Pancreas (tissue), 10 donors: ENCODE measurements at regions not wholly inside any gene's neighbourhood (a gene's known extent, or its start where the extent isn't known, plus 50 kb on each side); places are given as distances from the start of the nearest gene placed in this dataset.

Experiments used
- ATAC-seq, 4 donors: fragments of 200-7000 bp; cut with Tn5 transposase; one replicate each; pipeline versions ENCODE4 v1.8.0 to v1.9.1; 2020; ENCODE audit warnings: mild to moderate bottlenecking in 4 of 4, moderate library complexity in 4 of 4
- DNase-seq, 6 donors: peaks; one replicate each; pipeline ENCODE4 v3.0.0-alpha.2; 2020
- FAIRE-seq: peaks from 2 replicates; lab custom pipeline; 2012; peaks lifted over from hg19 to GRCh38; lab: Jason Lieb, UNC
- H3K27ac ChIP-seq, 4 donors: fragments of 200-600 bp; sonication (generic); 1 replicate in 3 of 4; 2 replicates in 1 of 4; pipeline versions ENCODE4 v1.5.0 to v1.8.0; 2020
- H3K27me3 ChIP-seq, 4 donors: fragments of 200-600 bp; one replicate each; pipeline ENCODE4 v1.8.0; 2021
- H3K36me3 ChIP-seq, 3 donors: fragments of 200-600 bp; sonication (generic) in 1 of 3; one replicate each; pipeline versions ENCODE4 v1.5.0 to v1.8.0; 2020 to 2021
- H3K4me1 ChIP-seq, 3 donors: fragments of 200-600 bp; one replicate each; pipeline ENCODE4 v1.8.0; 2021
- H3K4me3 ChIP-seq, 4 donors: fragments of 200-600 bp; sonication (generic) in 2 of 4; one replicate each; pipeline versions ENCODE4 v1.5.0 to v1.8.0; 2020 to 2021
- H3K9me3 ChIP-seq, 4 donors: fragments of 200-600 bp; one replicate each; pipeline ENCODE4 v1.8.0; 2021
- CTCF ChIP-seq, 4 donors: fragments of 200-600 bp; sonication (generic) in 3 of 4; IDR thresholded peaks; one replicate each; pipeline versions ENCODE4 v1.5.0 to v1.8.0; 2021; ENCODE audit warnings: antibody characterized with exemption in 4 of 4
- WGBS, 2 donors: extraction: QIAGEN DNeasy Blood & Tissue Kit; methylation state at CpG; one replicate each; pipeline ENCODE4 v1.1.7; 2013; 5-methylcytosine and 5-hydroxymethylcytosine counted together
- intact Hi-C, 3 donors: fragments of 100-400 bp; cut with DNase I; formaldehyde crosslinking; loops; one replicate each; pipeline versions ENCODE4 v1.11.1 to v1.14.2; 2022
- donor health status: healthy with polysubstance abuse.
- donor health status: DM: no; HTN: no; CAD: no; lungs with moderate emphysema.
- donor health status: DM: no; HTN: no; CAD: no.
- donor health status: control.
- donor health status: control.
- donor health status: Bipolar disorder and iron deficiency.
- donor health status: DM: yes; HTN: yes; CAD: no.
- donor health status: DM: no; HTN: no; CAD: no.
- donor health status: DM: no; HTN: no; CAD: no.
- donor health status: DM: yes; HTN: yes; CAD: no.

- Histone ChIP-seq H3K27ac (no peak overlapping the region), H3K36me3 (no peaks in the 10 kb centered on the region), H3K27me3 (no peaks in the 10 kb centered on the region), H3K4me1 (no peaks in the 10 kb centered on the region), H3K4me3 (no peak overlapping the region), H3K9me3 (no peaks in the 10 kb centered on the region)
- no peak for FAIRE-seq
- intact Hi-C loops = no loop called here
- ATAC-seq = no peak
- no peak for TF ChIP-seq CTCF (IDR thresholded peaks at IDR 0.05)
- WGBS, 2 donors = 88 to 90% methylated on average over 5 of the region's 5 CpGs
- no peak for DNase-seq
Measured at GRCh38 chr6:80435457-80435856, 329.0 kb downstream of the BCKDHB start.

- DNase-seq (no peak), ATAC-seq (no peak), FAIRE-seq (no peak)
- H3K36me3 ChIP-seq = no peaks in the 10 kb centered on the region
- WGBS, 2 donors = 72 to 79% methylated on average over 4 of the region's 4 CpGs
- H3K4me1 ChIP-seq = no peaks in the 10 kb centered on the region
- H3K9me3 ChIP-seq = no peaks in the 10 kb centered on the region
- no peak overlapping the region for H3K27ac ChIP-seq
- H3K4me3 ChIP-seq = no peak overlapping the region
- intact Hi-C loops = no loop called here
- no peak for TF ChIP-seq CTCF (IDR thresholded peaks at IDR 0.05)
- H3K27me3 ChIP-seq = no peaks in the 10 kb centered on the region
Measured at GRCh38 chr6:80434691-80435350, 328.4 kb downstream of the BCKDHB start.

GRCh38 chr6:80433673-80434025, 327.2 kb downstream of the BCKDHB start:
- DNase-seq (no peak), ATAC-seq (no peak), FAIRE-seq (no peak)
- TF ChIP-seq CTCF (IDR thresholded peaks at IDR 0.05) = no peak
- Histone ChIP-seq H3K36me3 (no peaks in the 10 kb centered on the region), H3K27ac (no peak overlapping the region), H3K4me3 (no peak overlapping the region), H3K9me3 (no peaks in the 10 kb centered on the region), H3K27me3 (no peaks in the 10 kb centered on the region), H3K4me1 (no peaks in the 10 kb centered on the region)
- 71 to 82% methylated on average over 2 of the region's 2 CpGs for WGBS, 2 donors
- intact Hi-C loops = no loop called here

- no peak overlapping the region for H3K27ac ChIP-seq
- WGBS, 2 donors = 74 to 79% methylated on average over 10 of the region's 10 CpGs
- peak in 1 of 6 donors; percentile 16 for DNase-seq
- no peak overlapping the region for H3K4me3 ChIP-seq
- intact Hi-C loops = no loop called here
- no peak for ATAC-seq
- H3K9me3 ChIP-seq = no peaks in the 10 kb centered on the region
- no peak for FAIRE-seq
- H3K4me1 ChIP-seq = no peaks in the 10 kb centered on the region
- H3K27me3 ChIP-seq = no peaks in the 10 kb centered on the region
- no peak for TF ChIP-seq CTCF (IDR thresholded peaks at IDR 0.05)
- H3K36me3 ChIP-seq = no peaks in the 10 kb centered on the region
Measured at GRCh38 chr6:80433010-80433672, 326.7 kb downstream of the BCKDHB start.
